ENCODE measurements at regions not wholly inside any gene's neighbourhood (a gene's known extent, or its start where the extent isn't known, plus 50 kb on each side); places are given as distances from the start of the nearest gene placed in this dataset.

- Histone ChIP-seq H3K27me3 (ENCODE audit: low read length) (no peaks in the 10 kb centered on the region), H3K4me1 (ENCODE audit: insufficient read depth, low read length) (peaks cover 42% of the 10 kb centered on the region), H3K4me3 (ENCODE audit: low read length) (no peak overlapping the region), H3K4me2 (ENCODE audit: low read length) (no peak overlapping the region), H3K79me2 (ENCODE audit: low read length) (peaks cover 91% of the 10 kb centered on the region), H4K20me1 (ENCODE audit: low read length) (no peaks in the 10 kb centered on the region), H3K9ac (ENCODE audit: low read length) (no peak overlapping the region), H2AFZ (ENCODE audit: low read length) (no peak overlapping the region), H3F3A (ENCODE audit: low read length, unreplicated experiment) (no peaks in the 10 kb centered on the region), H3K27ac (ENCODE audit: low read length) (no peak overlapping the region), H3K36me3 (ENCODE audit: low read depth, low read length) (peaks cover 4% of the 10 kb centered on the region; the same call in 1 of the 2 replicates), H3K9me3 (ENCODE audit: low read length) (no peaks in the 10 kb centered on the region), H3K9me2 (replicated peaks; ENCODE audit: low read length) (no peaks in the 10 kb centered on the region)
- ChIA-PET POLR2A (ENCODE audit: unreplicated experiment) (no interaction called here), CTCF (no interaction called here)
- no peak for TF ChIP-seq EZH2 (IDR thresholded peaks at IDR 0.05; ENCODE audit: low read length, unreplicated experiment)
- TF ChIP-seq CTCF (conservative IDR thresholded peaks at IDR 0.05; ENCODE audit: low read depth, low read length): no peak
- no peak for TF ChIP-seq EZH2phosphoT487 (IDR thresholded peaks at IDR 0.05; ENCODE audit: borderline replicate concordance, low read length)
- ATAC-seq: peak; percentile 48
- DNase-seq: no peak
- intact Hi-C loops (cut with micrococcal nuclease): loop anchor here (2.0 kb wide), 1 partner anchor 35 kb away; no protein-coding TSS in a partner anchor
- BruUV-seq (replicated peaks): no TSS peak
Measured at GRCh38 chr11:28708075-28708474, 599.9 kb downstream of the METTL15 start.

- peaks cover 4% of the 10 kb centered on the region; the same call in 1 of the 2 replicates for H3K36me3 ChIP-seq (ENCODE audit: low read depth, low read length)
- BruUV-seq (replicated peaks): no TSS peak
- H3F3A ChIP-seq (ENCODE audit: low read length, unreplicated experiment): peaks cover 3% of the 10 kb centered on the region
- no peak overlapping the region for H3K9ac ChIP-seq (ENCODE audit: low read length)
- ChIA-PET POLR2A (ENCODE audit: unreplicated experiment) (no interaction called here), CTCF (no interaction called here)
- peaks cover 46% of the 10 kb centered on the region for H3K4me1 ChIP-seq (ENCODE audit: insufficient read depth, low read length)
- ATAC-seq: no peak
- peaks cover 67% of the 10 kb centered on the region for H3K79me2 ChIP-seq (ENCODE audit: low read length)
- H3K4me3 ChIP-seq (ENCODE audit: low read length): peak overlapping the region; percentile 63
- intact Hi-C loops (cut with micrococcal nuclease): loop anchor here (5.0 kb wide), 3 partner anchors 132 to 622 kb away; no protein-coding TSS in a partner anchor
- no peak for DNase-seq
- no peaks in the 10 kb centered on the region for H3K9me3 ChIP-seq (ENCODE audit: low read length)
- no peaks in the 10 kb centered on the region for H4K20me1 ChIP-seq (ENCODE audit: low read length)
- no peak for TF ChIP-seq EZH2phosphoT487 (IDR thresholded peaks at IDR 0.05; ENCODE audit: borderline replicate concordance, low read length)
- TF ChIP-seq CTCF (conservative IDR thresholded peaks at IDR 0.05; ENCODE audit: low read depth, low read length): no peak
- TF ChIP-seq EZH2 (IDR thresholded peaks at IDR 0.05; ENCODE audit: low read length, unreplicated experiment): no peak
- no peaks in the 10 kb centered on the region for H3K9me2 ChIP-seq (replicated peaks; ENCODE audit: low read length)
- H3K27me3 ChIP-seq (ENCODE audit: low read length): no peaks in the 10 kb centered on the region
- no peak overlapping the region for H3K27ac ChIP-seq (ENCODE audit: low read length)
- H2AFZ ChIP-seq (ENCODE audit: low read length): no peak overlapping the region
- H3K4me2 ChIP-seq (ENCODE audit: low read length): peak overlapping the region; percentile 77
Measured at GRCh38 chr11:28704801-28705200, 596.6 kb downstream of the METTL15 start.

GRCh38 chr11:28703371-28703770 lies 595.2 kb downstream of the METTL15 start:
- intact Hi-C loops (cut with micrococcal nuclease): loop anchor here (2.0 to 5.0 kb wide), 5 partner anchors 71 to 1005 kb away; no protein-coding TSS in a partner anchor
- H3K9ac ChIP-seq (ENCODE audit: low read length): peak overlapping the region; percentile 73

More at GRCh38 chr11:28703371-28703770, 595.2 kb downstream of the METTL15 start:
- no peak overlapping the region for H2AFZ ChIP-seq (ENCODE audit: low read length)
- peaks cover 41% of the 10 kb centered on the region for H3K4me1 ChIP-seq (ENCODE audit: insufficient read depth, low read length)
- H4K20me1 ChIP-seq (ENCODE audit: low read length): no peaks in the 10 kb centered on the region
- H3K27ac ChIP-seq (ENCODE audit: low read length): peak overlapping the region; percentile 94
- peak overlapping the region; percentile 77 for H3K4me2 ChIP-seq (ENCODE audit: low read length)
- no peaks in the 10 kb centered on the region for H3K9me2 ChIP-seq (replicated peaks; ENCODE audit: low read length)
- ChIA-PET POLR2A (ENCODE audit: unreplicated experiment) (no interaction called here), CTCF (no interaction called here)
- no peaks in the 10 kb centered on the region for H3K9me3 ChIP-seq (ENCODE audit: low read length)
- DNase-seq (no peak), ATAC-seq (no peak)
- H3K27me3 ChIP-seq (ENCODE audit: low read length): no peaks in the 10 kb centered on the region
- peak overlapping the region; percentile 63 for H3K4me3 ChIP-seq (ENCODE audit: low read length)
- H3F3A ChIP-seq (ENCODE audit: low read length, unreplicated experiment): peaks cover 3% of the 10 kb centered on the region
- BruUV-seq (replicated peaks): no TSS peak
- TF ChIP-seq EZH2 (IDR thresholded peaks at IDR 0.05; ENCODE audit: low read length, unreplicated experiment): no peak
- H3K36me3 ChIP-seq (ENCODE audit: low read depth, low read length): no peaks in the 10 kb centered on the region
- peaks cover 55% of the 10 kb centered on the region for H3K79me2 ChIP-seq (ENCODE audit: low read length)
